Mesendoderm (in vitro differentiated cells): ENCODE measurements at regions not wholly inside any gene's neighbourhood (a gene's known extent, or its start where the extent isn't known, plus 50 kb on each side); places are given as distances from the start of the nearest gene placed in this dataset.
"Not testable (repeated sequence)": the region's sequence is repeated elsewhere in the genome, so short reads cannot be mapped to it uniquely, and the experiment has no call there.

Experiments
- DNase-seq: peaks from one replicate; pipeline ENCODE4 v3.0.0; 2013
- H2AK5ac ChIP-seq: 2 replicates; pipeline ENCODE4 v1.6.1; 2013; ENCODE audit warnings: low read length, inconsistent platforms
- H2BK120ac ChIP-seq: 2 replicates; pipeline ENCODE4 v1.6.1; 2013; ENCODE audit warnings: low read depth, mild to moderate bottlenecking, low read length, moderate library complexity, mixed read lengths
- H2BK15ac ChIP-seq: replicated peaks from 2 replicates; pipeline ENCODE4 v1.6.1; 2013; ENCODE audit warnings: low read depth, mild to moderate bottlenecking, moderate library complexity
- H2BK5ac ChIP-seq: 2 replicates; pipeline ENCODE4 v1.6.1; 2013; ENCODE audit warnings: low read length, inconsistent platforms
- H3K18ac ChIP-seq: 2 replicates; pipeline ENCODE4 v1.6.1; 2013; ENCODE audit warnings: mild to moderate bottlenecking, low read length, mixed read lengths
- H3K23ac ChIP-seq: one replicate; pipeline ENCODE4 v1.6.1; 2013; ENCODE audit warnings: low read length
- H3K27ac ChIP-seq: 2 replicates; pipeline ENCODE4 v1.5.1; 2013; ENCODE audit warnings: low read depth, mild to moderate bottlenecking, inconsistent platforms, low read length, moderate library complexity
- H3K27me3 ChIP-seq: 2 replicates; pipeline ENCODE4 v1.6.1; 2013; ENCODE audit warnings: low read length, control low read depth, mild to moderate bottlenecking, inconsistent platforms; ENCODE audit not compliant: insufficient read depth, poor library complexity
- H3K36me3 ChIP-seq: 2 replicates; pipeline ENCODE4 v1.6.1; 2013; ENCODE audit warnings: low read length, inconsistent platforms; ENCODE audit not compliant: control insufficient read depth, insufficient read depth
- H3K4ac ChIP-seq: one replicate; pipeline ENCODE4 v1.6.1; 2013; ENCODE audit warnings: low read depth, mild to moderate bottlenecking, low read length, moderate library complexity
- H3K4me1 ChIP-seq: 2 replicates; pipeline ENCODE4 v1.6.1; 2013; ENCODE audit warnings: low read depth, low read length, inconsistent platforms; ENCODE audit not compliant: control insufficient read depth
- H3K4me2 ChIP-seq: 2 replicates; pipeline ENCODE4 v1.6.1; 2013; ENCODE audit warnings: low read length
- H3K4me3 ChIP-seq: 2 replicates; pipeline ENCODE4 v1.5.1; 2013; ENCODE audit warnings: mild to moderate bottlenecking, low read length
- H3K56ac ChIP-seq: one replicate; pipeline ENCODE4 v1.6.1; 2013; ENCODE audit warnings: low read length
- H3K79me1 ChIP-seq: 2 replicates; pipeline ENCODE4 v1.6.1; 2013; ENCODE audit warnings: low read length, inconsistent platforms
- H3K79me2 ChIP-seq: 2 replicates; pipeline ENCODE4 v1.6.1; 2013; ENCODE audit warnings: mild to moderate bottlenecking, low read length; ENCODE audit not compliant: control insufficient read depth, insufficient read depth
- H3K9ac ChIP-seq: 2 replicates; pipeline ENCODE4 v1.6.1; 2013; ENCODE audit warnings: low read length, inconsistent platforms
- H4K5ac ChIP-seq: one replicate; pipeline ENCODE4 v1.6.1; 2013; ENCODE audit warnings: low read length
- H4K8ac ChIP-seq: one replicate; pipeline ENCODE4 v1.6.1; 2013; ENCODE audit warnings: low read depth, mild to moderate bottlenecking, control low read depth, low read length, moderate library complexity
- WGBS: extraction: QIAGEN DNeasy Blood & Tissue Kit; methylation state at CpG from one replicate; pipeline ENCODE4 v1.1.7; 2013; ENCODE audit warnings: low lambda C conversion rate, missing lambda C conversion rate; ENCODE audit not compliant: insufficient coverage; ENCODE audit errors: extremely low coverage; 5-methylcytosine and 5-hydroxymethylcytosine counted together

DNA sequence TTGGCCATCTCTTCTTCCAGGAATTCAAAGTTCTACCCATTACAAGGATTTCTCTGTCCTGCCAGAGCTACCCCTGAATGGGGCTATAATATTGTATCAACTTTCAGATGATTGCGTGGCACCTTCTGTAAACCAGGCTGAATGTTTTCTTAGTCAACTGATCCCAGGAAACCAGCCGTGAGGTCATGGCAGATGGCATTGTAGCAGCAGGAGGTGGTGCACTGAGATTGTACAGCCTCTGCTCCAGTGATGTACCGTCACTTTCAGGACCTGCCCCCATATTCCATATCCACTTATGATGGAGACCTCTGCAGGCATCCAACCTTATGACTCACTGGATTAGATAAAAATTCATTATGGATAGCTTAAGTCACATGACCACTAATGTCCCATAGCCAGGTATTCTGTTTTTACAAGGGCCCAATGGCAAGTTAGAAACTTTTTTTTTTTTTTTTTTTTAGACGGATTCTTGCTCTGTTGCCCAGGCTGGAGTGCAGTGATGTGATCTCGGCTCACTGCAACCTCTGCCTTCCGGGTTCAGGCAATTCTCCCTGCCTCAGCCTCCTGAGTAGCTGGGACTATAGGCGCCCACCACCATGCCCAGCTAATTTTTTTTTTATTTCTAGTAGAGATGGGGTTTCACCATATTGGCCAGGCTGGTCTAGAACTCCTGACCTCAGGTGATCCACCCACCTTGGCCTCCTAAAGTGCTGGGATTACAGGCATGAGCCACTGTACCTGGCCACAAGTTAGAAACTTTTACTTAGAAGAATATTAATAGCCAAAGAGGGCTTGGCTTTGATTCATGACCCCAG lies 59.8 kb upstream of the SEC11C start:
- H4K8ac ChIP-seq, H3K36me3 ChIP-seq, DNase-seq, H2BK15ac ChIP-seq, H3K56ac ChIP-seq, H2BK120ac ChIP-seq, H3K79me2 ChIP-seq, H3K79me1 ChIP-seq, H4K5ac ChIP-seq, H3K27me3 ChIP-seq, H3K4ac ChIP-seq, H3K27ac ChIP-seq, H2AK5ac ChIP-seq, H3K4me2 ChIP-seq, H3K4me1 ChIP-seq, H3K4me3 ChIP-seq, H3K23ac ChIP-seq, H3K9ac ChIP-seq, H2BK5ac ChIP-seq, H3K18ac ChIP-seq: not testable (repeated sequence)
- WGBS, result no CpG with 5 or more reads among the region's 7 CpGs

DNA sequence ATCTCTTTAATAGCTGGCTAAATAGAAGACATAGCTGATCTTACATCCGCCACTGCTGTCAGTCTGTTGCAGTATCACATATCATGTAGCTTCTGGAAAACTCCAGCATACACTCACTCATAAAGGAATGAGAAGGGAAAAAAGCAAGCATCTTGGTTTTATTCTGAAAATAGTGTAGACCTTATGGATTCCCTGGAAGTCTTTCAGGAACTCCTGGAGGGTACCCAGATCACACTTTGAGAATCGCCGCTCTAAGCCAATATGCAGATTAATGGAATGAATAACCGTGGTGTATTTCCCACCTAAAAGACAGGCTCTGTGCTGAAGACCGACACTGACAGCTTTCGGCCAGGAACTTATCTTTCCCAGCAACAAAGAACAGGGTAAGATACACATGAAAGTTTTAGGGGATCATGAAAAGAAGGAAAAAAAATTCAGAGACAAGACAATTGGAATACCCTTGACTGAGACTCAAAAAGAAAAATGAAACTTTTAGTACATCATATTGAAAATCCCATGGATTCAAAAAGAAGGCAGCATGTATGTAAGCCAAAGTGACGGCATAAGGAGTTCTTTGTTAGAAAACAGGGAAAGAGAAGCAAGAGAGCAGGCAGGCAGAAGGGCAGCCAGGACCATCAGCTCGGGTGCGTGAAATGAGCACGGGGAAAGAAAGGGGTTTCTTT lies 56.4 kb upstream of the SEC11C start:
- H3K4me2 ChIP-seq, result no peak overlapping the region
- H3K79me1 ChIP-seq, result no peaks in the 10 kb centered on the region
- no peaks in the 10 kb centered on the region for H3K4me1 ChIP-seq
- no peak overlapping the region for H3K27ac ChIP-seq
- H3K18ac ChIP-seq, result no peak overlapping the region
- H3K27me3 ChIP-seq, result no peaks in the 10 kb centered on the region
- H3K56ac ChIP-seq, result no peak overlapping the region
- no peak overlapping the region for H2BK120ac ChIP-seq
- no peak for DNase-seq
- no peak overlapping the region for H3K4ac ChIP-seq
- H2AK5ac ChIP-seq, result no peak overlapping the region
- H3K79me2 ChIP-seq, result no peaks in the 10 kb centered on the region
- H3K9ac ChIP-seq, result no peak overlapping the region
- no peak overlapping the region for H3K23ac ChIP-seq
- no peak overlapping the region for H2BK15ac ChIP-seq
- WGBS, result no CpG with 5 or more reads among the region's 10 CpGs
- H4K5ac ChIP-seq, result no peak overlapping the region
- no peak overlapping the region for H3K4me3 ChIP-seq
- H4K8ac ChIP-seq, result no peak overlapping the region
- H2BK5ac ChIP-seq, result no peak overlapping the region
- no peaks in the 10 kb centered on the region for H3K36me3 ChIP-seq

DNA sequence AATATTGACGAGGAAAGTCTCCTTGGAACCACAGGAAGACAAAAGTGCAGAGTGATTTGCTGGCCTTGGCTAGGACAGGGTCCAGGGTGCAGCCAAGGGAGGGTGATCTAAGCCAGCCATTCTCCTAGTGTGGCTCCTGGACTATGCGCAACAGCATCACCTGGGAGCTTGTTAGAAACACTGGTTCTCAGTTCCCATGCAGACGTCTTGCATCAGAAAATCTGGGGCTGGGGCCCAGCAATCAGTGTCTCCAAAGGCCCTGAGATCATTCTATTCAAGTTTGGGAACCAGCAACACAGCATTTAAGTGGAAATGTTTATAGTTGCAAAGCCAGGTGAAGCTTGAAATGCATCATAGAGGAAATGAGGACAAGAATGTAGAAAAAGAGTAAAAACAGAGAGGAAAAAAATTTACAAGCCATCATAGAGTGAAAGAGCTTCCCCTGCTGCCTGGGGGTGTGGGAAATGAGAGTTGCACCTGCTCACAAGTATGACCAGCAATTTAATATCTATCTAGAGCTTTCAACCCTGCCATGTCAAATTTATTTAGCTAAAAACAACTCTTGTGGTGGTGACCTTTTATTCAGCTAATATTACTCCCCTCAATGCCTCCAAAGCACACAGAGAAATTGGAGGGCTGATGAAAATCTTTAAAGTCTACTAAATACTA lies 54.4 kb upstream of the SEC11C start:
- no peak overlapping the region for H3K4ac ChIP-seq
- WGBS, result no CpG with 5 or more reads among the region's 3 CpGs
- no peak overlapping the region for H2BK120ac ChIP-seq
- no peak overlapping the region for H2AK5ac ChIP-seq
- no peaks in the 10 kb centered on the region for H3K79me1 ChIP-seq
- H3K56ac ChIP-seq, result no peak overlapping the region
- no peak overlapping the region for H3K27ac ChIP-seq
- no peak overlapping the region for H4K8ac ChIP-seq
- no peak overlapping the region for H3K4me2 ChIP-seq
- no peak overlapping the region for H3K4me3 ChIP-seq
- H3K79me2 ChIP-seq, result no peaks in the 10 kb centered on the region
- H2BK15ac ChIP-seq, result no peak overlapping the region
- no peaks in the 10 kb centered on the region for H3K27me3 ChIP-seq
- H3K18ac ChIP-seq, result no peak overlapping the region
- H3K36me3 ChIP-seq, result no peaks in the 10 kb centered on the region
- no peak for DNase-seq
- H4K5ac ChIP-seq, result no peak overlapping the region
- H2BK5ac ChIP-seq, result no peak overlapping the region
- H3K9ac ChIP-seq, result no peak overlapping the region
- H3K4me1 ChIP-seq, result no peaks in the 10 kb centered on the region
- H3K23ac ChIP-seq, result no peak overlapping the region

DNA sequence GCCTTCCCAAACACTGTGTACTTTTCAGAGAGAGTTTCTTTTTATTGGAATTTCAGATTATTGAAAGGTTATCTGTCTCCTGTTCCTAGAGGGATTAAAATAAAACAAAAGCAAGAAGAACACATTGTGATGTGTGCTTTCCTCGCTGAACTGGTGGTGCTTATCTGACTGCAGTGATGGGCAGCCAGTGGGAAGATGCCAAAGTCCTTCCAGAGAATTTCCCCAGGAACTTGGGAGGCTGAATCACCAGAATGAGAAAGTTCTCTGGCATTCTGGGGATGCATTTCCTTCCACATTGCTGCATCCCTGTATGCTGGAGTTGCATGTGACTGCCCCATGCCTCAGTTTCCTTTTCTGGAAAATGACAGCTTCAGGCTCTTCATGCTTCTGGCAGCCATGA lies 53.9 kb upstream of the SEC11C start:
- H2AK5ac ChIP-seq, result no peak overlapping the region
- H3K4ac ChIP-seq, result no peak overlapping the region
- no peaks in the 10 kb centered on the region for H3K79me1 ChIP-seq
- no peaks in the 10 kb centered on the region for H3K27me3 ChIP-seq
- no peaks in the 10 kb centered on the region for H3K79me2 ChIP-seq
- H3K36me3 ChIP-seq, result no peaks in the 10 kb centered on the region
- no peak for DNase-seq
- no peak overlapping the region for H2BK15ac ChIP-seq
- H3K4me2 ChIP-seq, result no peak overlapping the region
- no peak overlapping the region for H3K4me3 ChIP-seq
- no peak overlapping the region for H3K18ac ChIP-seq
- H4K5ac ChIP-seq, result no peak overlapping the region
- no peak overlapping the region for H3K56ac ChIP-seq
- no peak overlapping the region for H2BK120ac ChIP-seq
- H3K9ac ChIP-seq, result no peak overlapping the region
- H3K23ac ChIP-seq, result no peak overlapping the region
- H3K4me1 ChIP-seq, result no peaks in the 10 kb centered on the region
- no peak overlapping the region for H4K8ac ChIP-seq
- no peak overlapping the region for H3K27ac ChIP-seq
- no peak overlapping the region for H2BK5ac ChIP-seq
- no CpG with 5 or more reads among the region's 1 CpG for WGBS

- H3K4me2 ChIP-seq, result no peak overlapping the region
- no peak overlapping the region for H2BK120ac ChIP-seq
Observed at GRCh38 chr18:59086522-59086921, 53.2 kb upstream of the SEC11C start.

More at GRCh38 chr18:59086522-59086921, 53.2 kb upstream of the SEC11C start:
- H3K79me2 ChIP-seq, result no peaks in the 10 kb centered on the region
- H2BK15ac ChIP-seq, result no peak overlapping the region
- no peak overlapping the region for H4K5ac ChIP-seq
- WGBS, result no CpG with 5 or more reads among the region's 4 CpGs
- H3K9ac ChIP-seq, result no peak overlapping the region
- no peak overlapping the region for H2BK5ac ChIP-seq
- H3K36me3 ChIP-seq, result no peaks in the 10 kb centered on the region
- H4K8ac ChIP-seq, result no peak overlapping the region
- no peak for DNase-seq
- no peak overlapping the region for H2AK5ac ChIP-seq
- H3K79me1 ChIP-seq, result no peaks in the 10 kb centered on the region
- H3K27me3 ChIP-seq, result no peaks in the 10 kb centered on the region
- H3K4ac ChIP-seq, result no peak overlapping the region
- H3K18ac ChIP-seq, result no peak overlapping the region
- no peak overlapping the region for H3K23ac ChIP-seq
- H3K4me1 ChIP-seq, result no peaks in the 10 kb centered on the region
- no peak overlapping the region for H3K27ac ChIP-seq
- no peak overlapping the region for H3K56ac ChIP-seq
- H3K4me3 ChIP-seq, result no peak overlapping the region
